Lung (tissue), 11 donors: ENCODE measurements at regions not wholly inside any gene's neighbourhood (a gene's known extent, or its start where the extent isn't known, plus 50 kb on each side); places are given as distances from the start of the nearest gene placed in this dataset.
A peak's percentile ranks its signal among the peaks of the same experiment; 100 is the strongest.

ENCODE experiments used
- ATAC-seq: fragments of 200-7000 bp; cut with Tn5 transposase; one replicate; pipeline ENCODE4 v1.9.1; 2020; ENCODE audit warnings: moderate number of reproducible peaks; ENCODE audit not compliant: insufficient read depth, low FRiP score
- DNase-seq, 3 donors: peaks; one replicate each; pipeline ENCODE4 v3.0.0-alpha.2; 2013 to 2017
- H3K27ac ChIP-seq, 2 donors: one replicate each; pipeline ENCODE4 v1.5.1; 2013; ENCODE audit warnings: mild to moderate bottlenecking in 2 of 2, moderate library complexity in 2 of 2, control low read depth in 1 of 2, inconsistent platforms in 1 of 2, low read depth in 1 of 2, low read length in 1 of 2
- H3K27me3 ChIP-seq, 3 donors: one replicate each; pipeline ENCODE4 v1.5.1; 2013; ENCODE audit warnings: low read length in 2 of 3; ENCODE audit not compliant: control insufficient read depth in 3 of 3, insufficient read depth in 3 of 3
- H3K36me3 ChIP-seq, 4 donors: one replicate each; pipeline ENCODE4 v1.5.1; 2013; ENCODE audit warnings: low read length in 4 of 4, mild to moderate bottlenecking in 1 of 4, moderate library complexity in 1 of 4; ENCODE audit not compliant: control insufficient read depth in 4 of 4, insufficient read depth in 4 of 4
- H3K4me1 ChIP-seq, 5 donors: one replicate each; pipeline ENCODE4 v1.5.1; 2013; ENCODE audit warnings: low read length in 5 of 5, mild to moderate bottlenecking in 2 of 5, moderate library complexity in 1 of 5; ENCODE audit not compliant: control insufficient read depth in 5 of 5, insufficient read depth in 5 of 5
- H3K4me3 ChIP-seq: one replicate; pipeline ENCODE4 v1.5.1; 2013; ENCODE audit warnings: mild to moderate bottlenecking, control low read depth, moderate library complexity
- H3K9ac ChIP-seq, 2 donors: one replicate each; pipeline ENCODE4 v1.5.1; 2013; ENCODE audit warnings: low read length in 2 of 2, control low read depth in 1 of 2; ENCODE audit not compliant: insufficient read depth in 1 of 2
- H3K9me3 ChIP-seq, 4 donors: one replicate each; pipeline ENCODE4 v1.5.1; 2013; ENCODE audit warnings: low read length in 3 of 4, mild to moderate bottlenecking in 1 of 4, moderate library complexity in 1 of 4; ENCODE audit not compliant: control insufficient read depth in 4 of 4, insufficient read depth in 3 of 4
- CTCF ChIP-seq: IDR thresholded peaks from 2 replicates; pipeline ENCODE4 v1.5.1; 2012; ENCODE audit warnings: mild to moderate bottlenecking; ENCODE audit errors: control extremely low read depth, extremely low read depth
- WGBS, 2 donors: extraction: QIAGEN DNeasy Blood & Tissue Kit; methylation state at CpG; one replicate each; pipeline ENCODE4 v1.1.7; 2013; 5-methylcytosine and 5-hydroxymethylcytosine counted together
- donor health status: control.
- donor health status: control.
- donor health status: Bipolar disorder and iron deficiency.
- donor health status: healthy.
- donor health status: DM: yes; HTN: yes; CAD: no.

- Histone ChIP-seq H3K4me1 (peaks cover 0 to 2% (median 0%) of the 10 kb centered on the region in 5 donors), H3K27me3 (no peaks in the 10 kb centered on the region), H3K4me3 (no peak overlapping the region), H3K27ac (no peak overlapping the region), H3K36me3 (no peaks in the 10 kb centered on the region), H3K9me3 (no peaks in the 10 kb centered on the region), H3K9ac (no peak overlapping the region)
- WGBS, 2 donors: 69 to 85% methylated on average over 4 to 5 of the region's 6 CpGs
- ATAC-seq: peak; percentile 62
- peak in 1 of 3 donors; percentile 4 for DNase-seq
- no peak for TF ChIP-seq CTCF
Observed at GRCh38 chr4:23614284-23614892, 275.5 kb downstream of the PPARGC1A start.

- no peak for TF ChIP-seq CTCF
- DNase-seq: no peak
- Histone ChIP-seq H3K4me3 (no peak overlapping the region), H3K27ac (no peak overlapping the region), H3K4me1 (peaks cover 0 to 2% (median 0%) of the 10 kb centered on the region in 5 donors), H3K36me3 (no peaks in the 10 kb centered on the region), H3K9ac (no peak overlapping the region), H3K27me3 (no peaks in the 10 kb centered on the region), H3K9me3 (no peaks in the 10 kb centered on the region)
- ATAC-seq: no peak
Observed at GRCh38 chr4:23613782-23614181, 276.1 kb downstream of the PPARGC1A start.

- 49 to 64% methylated on average over 2 of the region's 2 CpGs for WGBS, 2 donors
- DNase-seq (no peak), ATAC-seq (no peak)
- Histone ChIP-seq H3K27me3 (no peaks in the 10 kb centered on the region), H3K27ac (no peak overlapping the region), H3K36me3 (no peaks in the 10 kb centered on the region), H3K4me1 (no peaks in the 10 kb centered on the region), H3K9me3 (no peaks in the 10 kb centered on the region), H3K4me3 (no peak overlapping the region), H3K9ac (no peak overlapping the region)
- no peak for TF ChIP-seq CTCF
Observed at GRCh38 chr4:23602720-23603119, 287.1 kb downstream of the PPARGC1A start.

GRCh38 chr4:23594125-23594524 lies 295.7 kb downstream of the PPARGC1A start:
- no peak for ATAC-seq
- WGBS, 2 donors: 77 to 84% methylated on average over 3 of the region's 3 CpGs

More at GRCh38 chr4:23594125-23594524, 295.7 kb downstream of the PPARGC1A start:
- Histone ChIP-seq H3K36me3 (no peaks in the 10 kb centered on the region), H3K9ac (no peak overlapping the region), H3K4me3 (no peak overlapping the region), H3K4me1 (no peaks in the 10 kb centered on the region), H3K27ac (no peak overlapping the region), H3K9me3 (peaks cover 0 to 2% (median 0%) of the 10 kb centered on the region in 4 donors), H3K27me3 (no peaks in the 10 kb centered on the region)
- DNase-seq: no peak
- no peak for TF ChIP-seq CTCF
